GM21825 (cell line): ENCODE measurements at regions not wholly inside any gene's neighbourhood (a gene's known extent, or its start where the extent isn't known, plus 50 kb on each side); places are given as distances from the start of the nearest gene placed in this dataset.
"Not testable (repeated sequence)": the region's sequence is repeated elsewhere in the genome, so short reads cannot be mapped to it uniquely, and the experiment has no call there.

ENCODE experiments used
- ATAC-seq: cut with Tn5 transposase; IDR thresholded peaks from one replicate; pipeline ENCODE4 v1.9.1; 2021; ENCODE audit warnings: mild to moderate bottlenecking, moderate library complexity; ENCODE audit not compliant: unreplicated experiment

GRCh38 chr2:4900861-4901770 lies 791.1 kb upstream of the SOX11 start:
- ATAC-seq: no peak

- no peak for ATAC-seq
Observed at GRCh38 chr2:4903656-4904348, 788.4 kb upstream of the SOX11 start.

GRCh38 chr2:4908461-4908860 lies 783.7 kb upstream of the SOX11 start:
- ATAC-seq: no peak

- no peak for ATAC-seq
Observed at GRCh38 chr2:4909346-4910009, 782.7 kb upstream of the SOX11 start.

- ATAC-seq: no peak
Observed at GRCh38 chr2:4914036-4914435, 778.1 kb upstream of the SOX11 start.

GRCh38 chr2:4914551-4914950 lies 777.6 kb upstream of the SOX11 start:
- ATAC-seq: no peak

- no peak for ATAC-seq
Observed at GRCh38 chr2:4915357-4915756, 776.8 kb upstream of the SOX11 start.

GRCh38 chr2:4916094-4916493 lies 776.1 kb upstream of the SOX11 start:
- ATAC-seq: no peak

- ATAC-seq: no peak
Observed at GRCh38 chr2:4930704-4931103, 761.5 kb upstream of the SOX11 start.

GRCh38 chr2:4931721-4932365 lies 760.3 kb upstream of the SOX11 start:
- ATAC-seq: no peak

GRCh38 chr2:4935291-4935690 lies 756.9 kb upstream of the SOX11 start:
- not testable (repeated sequence) for ATAC-seq

- no peak for ATAC-seq
Observed at GRCh38 chr2:4937550-4937949, 754.6 kb upstream of the SOX11 start.

GRCh38 chr2:4938206-4938605 lies 754.0 kb upstream of the SOX11 start:
- ATAC-seq: no peak

GRCh38 chr2:4942441-4942840 lies 749.7 kb upstream of the SOX11 start:
- ATAC-seq: no peak

- no peak for ATAC-seq
Observed at GRCh38 chr2:4947911-4948310, 744.3 kb upstream of the SOX11 start.

GRCh38 chr2:4951368-4951767 lies 740.8 kb upstream of the SOX11 start:
- ATAC-seq: no peak

GRCh38 chr2:4959219-4959618 lies 733.0 kb upstream of the SOX11 start:
- ATAC-seq: no peak

GRCh38 chr2:4962419-4962818 lies 729.8 kb upstream of the SOX11 start:
- ATAC-seq: no peak

GRCh38 chr2:4963106-4963505 lies 729.1 kb upstream of the SOX11 start:
- ATAC-seq: no peak

- no peak for ATAC-seq
Observed at GRCh38 chr2:4964001-4964540, 728.1 kb upstream of the SOX11 start.

GRCh38 chr2:4964579-4964978 lies 727.6 kb upstream of the SOX11 start:
- no peak for ATAC-seq
